ENCODE measurements at regions not wholly inside any gene's neighbourhood (a gene's known extent, or its start where the extent isn't known, plus 50 kb on each side); places are given as distances from the start of the nearest gene placed in this dataset.

GRCh38 chr14:97251491-97252155 lies 454.4 kb downstream of the VRK1 start:
- H3K4me3 ChIP-seq (ENCODE audit: low read length) = no peak overlapping the region
- H3K36me3 ChIP-seq (ENCODE audit: insufficient read depth, low read depth, low read length) = no peaks in the 10 kb centered on the region
- H3K9ac ChIP-seq (ENCODE audit: low read depth, low read length) = no peak overlapping the region
- H3K9me3 ChIP-seq (ENCODE audit: insufficient read depth, low read depth, low read length) = no peaks in the 10 kb centered on the region
- no peaks in the 10 kb centered on the region for H3K27me3 ChIP-seq (ENCODE audit: insufficient read depth, low read length)
- no peaks in the 10 kb centered on the region for H3K4me1 ChIP-seq (ENCODE audit: insufficient read depth, low read length)
- no peak overlapping the region for H3K27ac ChIP-seq (ENCODE audit: low read length)

GRCh38 chr14:97253756-97254155 lies 456.6 kb downstream of the VRK1 start:
- no peaks in the 10 kb centered on the region for H3K36me3 ChIP-seq (ENCODE audit: insufficient read depth, low read depth, low read length)
- H3K4me3 ChIP-seq (ENCODE audit: low read length) = no peak overlapping the region
- no peaks in the 10 kb centered on the region for H3K9me3 ChIP-seq (ENCODE audit: insufficient read depth, low read depth, low read length)
- no peak overlapping the region for H3K27ac ChIP-seq (ENCODE audit: low read length)
- H3K27me3 ChIP-seq (ENCODE audit: insufficient read depth, low read length) = no peaks in the 10 kb centered on the region
- no peaks in the 10 kb centered on the region for H3K4me1 ChIP-seq (ENCODE audit: insufficient read depth, low read length)
- no peak overlapping the region for H3K9ac ChIP-seq (ENCODE audit: low read depth, low read length)

- Histone ChIP-seq H3K4me1 (ENCODE audit: insufficient read depth, low read length) (no peaks in the 10 kb centered on the region; the same call in 1 of the 2 replicates), H3K4me3 (ENCODE audit: low read length) (no peak overlapping the region), H3K9me3 (ENCODE audit: insufficient read depth, low read depth, low read length) (no peaks in the 10 kb centered on the region; the same call in 1 of the 2 replicates), H3K9ac (ENCODE audit: low read depth, low read length) (no peak overlapping the region), H3K36me3 (ENCODE audit: insufficient read depth, low read depth, low read length) (no peaks in the 10 kb centered on the region), H3K27me3 (ENCODE audit: insufficient read depth, low read length) (no peaks in the 10 kb centered on the region), H3K27ac (ENCODE audit: low read length) (no peak overlapping the region)
Observed at GRCh38 chr14:97262336-97262735, 465.2 kb downstream of the VRK1 start.

DNA sequence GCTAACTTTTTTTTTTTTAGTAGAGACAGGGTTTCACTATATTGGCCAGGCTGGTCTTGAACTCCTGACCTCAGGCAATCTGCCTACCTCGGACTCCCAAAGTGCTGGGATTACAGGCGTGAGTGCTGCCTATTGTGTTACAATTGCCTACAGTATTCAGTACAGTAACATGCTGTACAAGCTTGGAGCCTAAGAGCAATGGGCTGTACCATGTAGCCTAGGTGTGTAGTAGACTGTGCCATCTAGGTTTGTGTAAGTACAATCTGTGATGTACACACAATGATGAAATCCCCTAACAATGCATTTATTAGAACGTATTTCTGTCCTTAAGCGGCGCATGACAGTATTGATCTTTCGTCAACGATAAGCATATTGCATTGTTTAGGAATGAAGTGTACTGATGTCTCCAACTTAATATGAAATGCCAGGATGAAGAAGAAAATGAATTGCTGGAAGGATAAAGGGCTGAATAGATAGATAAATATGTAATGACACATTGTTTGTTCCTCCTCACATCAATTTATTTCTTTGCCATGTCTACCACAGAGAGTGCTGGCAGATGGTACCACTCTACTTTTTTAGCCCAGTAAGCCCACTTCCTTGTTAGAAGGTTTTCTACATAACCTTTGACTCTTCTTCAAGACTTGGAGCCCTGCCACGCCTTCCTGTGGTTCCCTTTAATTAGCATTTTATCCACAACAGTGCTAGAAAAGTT lies 467.5 kb downstream of the VRK1 start:
- Histone ChIP-seq H3K36me3 (ENCODE audit: insufficient read depth, low read depth, low read length) (no peaks in the 10 kb centered on the region), H3K4me3 (ENCODE audit: low read length) (no peak overlapping the region), H3K9ac (ENCODE audit: low read depth, low read length) (no peak overlapping the region), H3K27me3 (ENCODE audit: insufficient read depth, low read length) (no peaks in the 10 kb centered on the region), H3K4me1 (ENCODE audit: insufficient read depth, low read length) (peaks cover 8% of the 10 kb centered on the region; the same call in 1 of the 2 replicates), H3K9me3 (ENCODE audit: insufficient read depth, low read depth, low read length) (no peaks in the 10 kb centered on the region; the same call in 1 of the 2 replicates), H3K27ac (ENCODE audit: low read length) (no peak overlapping the region)

- peaks cover 8% of the 10 kb centered on the region; the same call in 1 of the 2 replicates for H3K4me1 ChIP-seq (ENCODE audit: insufficient read depth, low read length)
- H3K27ac ChIP-seq (ENCODE audit: low read length) = no peak overlapping the region
- H3K27me3 ChIP-seq (ENCODE audit: insufficient read depth, low read length) = no peaks in the 10 kb centered on the region
- H3K9me3 ChIP-seq (ENCODE audit: insufficient read depth, low read depth, low read length) = no peaks in the 10 kb centered on the region; the same call in 1 of the 2 replicates
- H3K4me3 ChIP-seq (ENCODE audit: low read length) = no peak overlapping the region
- no peaks in the 10 kb centered on the region for H3K36me3 ChIP-seq (ENCODE audit: insufficient read depth, low read depth, low read length)
- H3K9ac ChIP-seq (ENCODE audit: low read depth, low read length) = no peak overlapping the region
Observed at GRCh38 chr14:97266653-97267052, 469.5 kb downstream of the VRK1 start.

- no peak overlapping the region for H3K9ac ChIP-seq (ENCODE audit: low read depth, low read length)
- no peaks in the 10 kb centered on the region for H3K36me3 ChIP-seq (ENCODE audit: insufficient read depth, low read depth, low read length)
- no peaks in the 10 kb centered on the region for H3K27me3 ChIP-seq (ENCODE audit: insufficient read depth, low read length)
- peaks cover 8% of the 10 kb centered on the region; the same call in 1 of the 2 replicates for H3K4me1 ChIP-seq (ENCODE audit: insufficient read depth, low read length)
- H3K9me3 ChIP-seq (ENCODE audit: insufficient read depth, low read depth, low read length) = no peaks in the 10 kb centered on the region
- H3K4me3 ChIP-seq (ENCODE audit: low read length) = no peak overlapping the region
- no peak overlapping the region for H3K27ac ChIP-seq (ENCODE audit: low read length)
Observed at GRCh38 chr14:97267509-97267908, 470.3 kb downstream of the VRK1 start.

DNA sequence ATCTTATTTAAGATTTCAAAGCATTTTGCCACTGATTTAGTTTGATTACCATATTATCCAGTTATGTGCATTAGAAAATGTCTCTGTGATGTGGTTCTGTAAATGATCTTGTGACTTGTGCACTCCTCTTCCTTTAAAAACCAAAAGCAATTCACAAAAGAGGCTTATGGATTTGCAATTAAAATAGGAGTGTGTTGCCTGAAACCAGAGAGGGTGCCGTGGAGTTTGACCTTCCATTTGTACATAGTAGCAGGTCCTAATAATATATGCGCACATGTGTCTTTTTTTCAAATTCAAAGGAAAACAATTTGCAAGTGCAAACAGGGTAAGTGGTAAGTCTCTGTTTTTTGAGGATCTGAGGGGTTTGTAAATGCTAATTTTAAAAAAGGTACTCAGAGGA lies 470.9 kb downstream of the VRK1 start:
- Histone ChIP-seq H3K4me3 (ENCODE audit: low read length) (no peak overlapping the region), H3K9me3 (ENCODE audit: insufficient read depth, low read depth, low read length) (no peaks in the 10 kb centered on the region), H3K4me1 (ENCODE audit: insufficient read depth, low read length) (peaks cover 8% of the 10 kb centered on the region; the same call in 1 of the 2 replicates), H3K9ac (ENCODE audit: low read depth, low read length) (no peak overlapping the region), H3K36me3 (ENCODE audit: insufficient read depth, low read depth, low read length) (no peaks in the 10 kb centered on the region), H3K27me3 (ENCODE audit: insufficient read depth, low read length) (peaks cover 3% of the 10 kb centered on the region; the same call in 1 of the 2 replicates), H3K27ac (ENCODE audit: low read length) (no peak overlapping the region)

- H3K27me3 ChIP-seq (ENCODE audit: insufficient read depth, low read length) = peaks cover 7% of the 10 kb centered on the region; the same call in 1 of the 2 replicates
- H3K4me3 ChIP-seq (ENCODE audit: low read length) = no peak overlapping the region
- H3K36me3 ChIP-seq (ENCODE audit: insufficient read depth, low read depth, low read length) = no peaks in the 10 kb centered on the region
- no peak overlapping the region for H3K9ac ChIP-seq (ENCODE audit: low read depth, low read length)
- no peak overlapping the region for H3K27ac ChIP-seq (ENCODE audit: low read length)
- H3K4me1 ChIP-seq (ENCODE audit: insufficient read depth, low read length) = peaks cover 8% of the 10 kb centered on the region; the same call in 1 of the 2 replicates
- no peaks in the 10 kb centered on the region for H3K9me3 ChIP-seq (ENCODE audit: insufficient read depth, low read depth, low read length)
Observed at GRCh38 chr14:97270308-97270707, 473.1 kb downstream of the VRK1 start.

- Histone ChIP-seq H3K9ac (ENCODE audit: low read depth, low read length) (no peak overlapping the region), H3K9me3 (ENCODE audit: insufficient read depth, low read depth, low read length) (no peaks in the 10 kb centered on the region), H3K36me3 (ENCODE audit: insufficient read depth, low read depth, low read length) (no peaks in the 10 kb centered on the region), H3K27ac (ENCODE audit: low read length) (no peak overlapping the region), H3K4me3 (ENCODE audit: low read length) (no peak overlapping the region), H3K27me3 (ENCODE audit: insufficient read depth, low read length) (peaks cover 7% of the 10 kb centered on the region; the same call in 1 of the 2 replicates), H3K4me1 (ENCODE audit: insufficient read depth, low read length) (peaks cover 8% of the 10 kb centered on the region; the same call in 1 of the 2 replicates)
Observed at GRCh38 chr14:97271451-97271960, 474.3 kb downstream of the VRK1 start.

- H3K9ac ChIP-seq (ENCODE audit: low read depth, low read length) = no peak overlapping the region
- H3K4me1 ChIP-seq (ENCODE audit: insufficient read depth, low read length) = peaks cover 13% of the 10 kb centered on the region; the same call in 1 of the 2 replicates
- peaks cover 7% of the 10 kb centered on the region; the same call in 1 of the 2 replicates for H3K27me3 ChIP-seq (ENCODE audit: insufficient read depth, low read length)
- H3K27ac ChIP-seq (ENCODE audit: low read length) = no peak overlapping the region
- no peak overlapping the region for H3K4me3 ChIP-seq (ENCODE audit: low read length)
- no peaks in the 10 kb centered on the region for H3K9me3 ChIP-seq (ENCODE audit: insufficient read depth, low read depth, low read length)
- no peaks in the 10 kb centered on the region for H3K36me3 ChIP-seq (ENCODE audit: insufficient read depth, low read depth, low read length)
Observed at GRCh38 chr14:97273540-97273939, 476.4 kb downstream of the VRK1 start.

GRCh38 chr14:97274626-97275025 lies 477.4 kb downstream of the VRK1 start:
- Histone ChIP-seq H3K27ac (ENCODE audit: low read length) (no peak overlapping the region), H3K4me3 (ENCODE audit: low read length) (no peak overlapping the region), H3K36me3 (ENCODE audit: insufficient read depth, low read depth, low read length) (no peaks in the 10 kb centered on the region), H3K27me3 (ENCODE audit: insufficient read depth, low read length) (peaks cover 7% of the 10 kb centered on the region; the same call in 1 of the 2 replicates), H3K9me3 (ENCODE audit: insufficient read depth, low read depth, low read length) (no peaks in the 10 kb centered on the region), H3K9ac (ENCODE audit: low read depth, low read length) (no peak overlapping the region), H3K4me1 (ENCODE audit: insufficient read depth, low read length) (peaks cover 14% of the 10 kb centered on the region; the same call in 1 of the 2 replicates)
